ENCODE measurements at regions not wholly inside any gene's neighbourhood (a gene's known extent, or its start where the extent isn't known, plus 50 kb on each side); places are given as distances from the start of the nearest gene placed in this dataset.

GRCh38 chr13:107241381-107241780 is 673.4 kb upstream of the ARGLU1 start:
- H3K27me3 ChIP-seq (ENCODE audit: insufficient read depth, low read length) = no peaks in the 10 kb centered on the region
- no peak overlapping the region for H2BK20ac ChIP-seq (ENCODE audit: low read depth, low read length, poor library complexity, severe bottlenecking)
- Mint-ChIP-seq H3K27me3 (ENCODE audit: low read depth) (no peaks in the 10 kb centered on the region), H3K4me1 (peaks cover 9 to 11% of the 10 kb centered on the region in 2 experiments), H3K27ac (no peak overlapping the region), H3K9me3 (no peaks in the 10 kb centered on the region), H3K36me3 (ENCODE audit: insufficient read depth in 1 of 3, low read depth in 3 of 3) (peaks cover 0 to 2% (median 0%) of the 10 kb centered on the region in 3 experiments; a peak in 1 of 7 replicates), H3K4me3 (no peak overlapping the region)
- no peak overlapping the region for H3K27ac ChIP-seq (ENCODE audit: insufficient read length, low read depth, low read length)
- no peak overlapping the region for H2BK120ac ChIP-seq (ENCODE audit: low read depth, low read length, poor library complexity, severe bottlenecking)
- no peak overlapping the region for H3K9ac ChIP-seq (ENCODE audit: extremely low read depth, insufficient read length, low read length)
- H4K20me1 ChIP-seq (ENCODE audit: control insufficient read depth, insufficient read depth, insufficient read length) = no peaks in the 10 kb centered on the region
- H4K5ac ChIP-seq (ENCODE audit: insufficient read length, low read depth, low read length) = no peak overlapping the region
- H2BK15ac ChIP-seq (ENCODE audit: low read depth, low read length) = no peak overlapping the region
- WGBS (ENCODE audit: extremely low coverage, insufficient read length, low lambda C conversion rate) = no CpG with 5 or more reads among the region's 7 CpGs
- TF ChIP-seq, protein P1, sequence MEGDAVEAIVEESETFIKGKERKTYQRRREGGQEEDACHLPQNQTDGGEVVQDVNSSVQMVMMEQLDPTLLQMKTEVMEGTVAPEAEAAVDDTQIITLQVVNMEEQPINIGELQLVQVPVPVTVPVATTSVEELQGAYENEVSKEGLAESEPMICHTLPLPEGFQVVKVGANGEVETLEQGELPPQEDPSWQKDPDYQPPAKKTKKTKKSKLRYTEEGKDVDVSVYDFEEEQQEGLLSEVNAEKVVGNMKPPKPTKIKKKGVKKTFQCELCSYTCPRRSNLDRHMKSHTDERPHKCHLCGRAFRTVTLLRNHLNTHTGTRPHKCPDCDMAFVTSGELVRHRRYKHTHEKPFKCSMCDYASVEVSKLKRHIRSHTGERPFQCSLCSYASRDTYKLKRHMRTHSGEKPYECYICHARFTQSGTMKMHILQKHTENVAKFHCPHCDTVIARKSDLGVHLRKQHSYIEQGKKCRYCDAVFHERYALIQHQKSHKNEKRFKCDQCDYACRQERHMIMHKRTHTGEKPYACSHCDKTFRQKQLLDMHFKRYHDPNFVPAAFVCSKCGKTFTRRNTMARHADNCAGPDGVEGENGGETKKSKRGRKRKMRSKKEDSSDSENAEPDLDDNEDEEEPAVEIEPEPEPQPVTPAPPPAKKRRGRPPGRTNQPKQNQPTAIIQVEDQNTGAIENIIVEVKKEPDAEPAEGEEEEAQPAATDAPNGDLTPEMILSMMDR (conservative IDR thresholded peaks at IDR 0.05) = no peak
- H4K8ac ChIP-seq (replicated peaks; ENCODE audit: insufficient read length, low read depth, low read length) = no peak overlapping the region
- H3K56ac ChIP-seq (ENCODE audit: insufficient read length, low read depth, low read length) = no peak overlapping the region
- H2BK12ac ChIP-seq (ENCODE audit: insufficient read length, low read depth, low read length) = no peak overlapping the region
- H3K18ac ChIP-seq (ENCODE audit: insufficient read length, low read depth, low read length) = no peak overlapping the region
- H3K14ac ChIP-seq (ENCODE audit: insufficient read depth, low read length) = no peak overlapping the region
- no peaks in the 10 kb centered on the region for H3K9me3 ChIP-seq (ENCODE audit: control insufficient read depth, low read depth, low read length)
- no peak overlapping the region for H3K4ac ChIP-seq (ENCODE audit: low read depth, low read length)
- H3K4me2 ChIP-seq (ENCODE audit: insufficient read depth, insufficient read length, low read length) = no peak overlapping the region
- DNase-seq = no peak
- H3T11ph ChIP-seq (ENCODE audit: low read length) = no peak overlapping the region
- H2AFZ ChIP-seq (ENCODE audit: low read length) = no peak overlapping the region
- H3K79me1 ChIP-seq (ENCODE audit: insufficient read depth, low read depth, low read length, poor library complexity, severe bottlenecking) = no peaks in the 10 kb centered on the region
- no peak overlapping the region for H3K23ac ChIP-seq (ENCODE audit: insufficient read length, low read depth, low read length)
- H3K4me1 ChIP-seq (ENCODE audit: insufficient read depth, low read length) = no peaks in the 10 kb centered on the region
- H3K23me2 ChIP-seq (ENCODE audit: insufficient read length, low read depth, low read length, poor library complexity, severe bottlenecking) = no peaks in the 10 kb centered on the region
- no peak overlapping the region for H2AK5ac ChIP-seq (ENCODE audit: insufficient read length, low read length)
- H2BK5ac ChIP-seq (ENCODE audit: insufficient read length, low read length) = no peak overlapping the region
- no peaks in the 10 kb centered on the region for H3K79me2 ChIP-seq (ENCODE audit: insufficient read depth, low read length)
- no peak overlapping the region for H4K91ac ChIP-seq (ENCODE audit: insufficient read length, low read depth, low read length)

All from H9 (cell line).